ENCODE measurements at regions not wholly inside any gene's neighbourhood (a gene's known extent, or its start where the extent isn't known, plus 50 kb on each side); places are given as distances from the start of the nearest gene placed in this dataset.

DNA sequence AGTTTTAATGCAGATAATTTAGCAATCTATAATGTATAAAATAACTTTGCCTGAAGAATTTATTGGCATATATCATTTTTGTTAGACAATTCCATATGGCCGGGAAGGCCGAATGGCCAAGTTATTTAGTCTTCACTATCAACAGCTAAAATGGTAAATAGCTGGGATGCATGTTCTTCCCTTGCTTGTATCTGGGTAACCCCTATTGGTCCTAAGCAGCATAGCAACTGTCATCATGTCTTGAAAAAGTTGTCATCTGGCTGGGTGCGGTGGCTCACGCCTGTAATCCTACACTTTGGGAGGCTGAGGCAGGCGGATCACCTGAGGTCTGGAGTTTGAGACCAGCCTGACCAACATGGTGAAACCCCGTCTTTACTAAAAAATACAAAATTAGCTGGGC lies 340.0 kb upstream of the DPYD start:
- no peak for DNase-seq (ENCODE audit: low spot score)
- intact Hi-C loops (cut with DNase I) = no loop called here

DNA sequence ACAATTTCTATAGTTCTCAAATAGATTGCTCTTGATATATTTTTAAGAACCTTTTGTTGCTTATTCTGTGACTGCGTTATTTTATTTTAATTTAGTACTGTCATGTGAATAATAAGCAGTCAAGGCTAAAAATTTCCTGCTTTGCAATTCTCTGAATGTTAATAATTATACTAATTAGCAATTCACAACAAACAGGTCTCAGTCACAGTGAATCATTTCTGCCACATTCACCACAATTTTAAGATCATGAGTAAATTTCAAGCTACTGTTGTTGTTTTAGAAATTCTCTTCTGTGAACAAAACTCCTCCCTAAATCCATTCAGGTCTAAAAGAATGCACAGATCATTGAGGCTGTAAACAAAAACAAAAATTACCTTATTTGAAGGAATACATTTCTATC lies 339.6 kb upstream of the DPYD start:
- intact Hi-C loops (cut with DNase I) = no loop called here
- no peak for DNase-seq (ENCODE audit: low spot score)

DNA sequence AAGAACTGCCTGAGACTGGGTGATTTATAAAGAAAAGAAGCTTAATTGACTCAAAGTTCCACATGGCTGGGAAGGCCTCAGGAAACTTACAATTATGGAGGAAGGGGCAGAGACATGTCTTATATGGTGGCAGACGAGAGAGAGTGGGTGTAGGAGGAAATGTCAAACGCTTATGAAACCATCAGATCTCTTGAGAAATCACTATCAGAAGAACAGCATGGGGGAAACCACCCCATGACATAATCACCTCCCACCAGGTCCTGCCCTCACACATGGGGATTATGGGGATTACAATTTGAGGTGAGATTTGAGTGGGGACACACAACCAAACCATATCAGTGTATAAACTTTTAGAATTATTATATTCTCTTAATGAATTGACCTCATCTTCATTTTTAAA lies 335.9 kb upstream of the DPYD start:
- intact Hi-C loops (cut with DNase I) = no loop called here
- DNase-seq (ENCODE audit: low spot score) = no peak

DNA sequence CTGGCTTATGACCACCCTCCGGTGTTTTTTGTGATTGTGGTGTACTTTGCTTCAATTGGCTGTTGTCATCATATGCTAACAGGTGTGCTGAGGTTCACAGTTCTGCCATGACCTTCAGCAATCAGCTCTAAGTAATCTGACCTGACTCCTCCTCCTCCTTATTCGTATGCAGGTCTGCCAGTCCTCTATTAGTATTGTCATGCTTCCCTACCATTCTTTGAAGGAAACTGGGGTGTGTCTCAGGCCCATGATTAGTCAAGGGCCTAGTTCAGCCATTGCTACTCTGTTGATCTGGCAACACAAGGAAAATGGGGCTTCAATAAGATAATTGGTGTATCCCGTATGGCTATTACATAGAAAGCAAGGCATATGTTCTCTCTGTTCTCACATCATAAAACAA lies 332.3 kb upstream of the DPYD start:
- intact Hi-C loops (cut with DNase I) = no loop called here
- no peak for DNase-seq (ENCODE audit: low spot score)

DNA sequence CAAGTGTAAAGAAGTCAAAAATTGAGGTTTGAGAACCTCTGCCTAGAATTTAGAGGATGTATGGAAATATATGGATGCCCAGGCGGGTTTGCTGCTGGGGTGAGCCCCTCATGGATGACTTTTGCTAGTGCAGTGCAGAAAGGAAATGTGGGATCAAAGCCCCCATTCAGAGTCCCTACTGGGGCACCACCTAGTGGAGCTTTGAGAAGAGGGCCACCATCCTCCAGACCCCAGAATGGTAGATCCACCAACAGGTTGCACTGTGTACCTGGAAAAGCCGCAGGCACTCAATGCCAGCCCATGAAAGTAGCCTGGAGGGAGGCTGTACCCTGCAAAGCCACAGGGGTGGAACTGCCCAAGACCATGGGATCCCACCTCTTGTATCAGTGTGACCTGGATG lies 330.7 kb upstream of the DPYD start:
- intact Hi-C loops (cut with DNase I) = no loop called here
- no peak for DNase-seq (ENCODE audit: low spot score)

DNA sequence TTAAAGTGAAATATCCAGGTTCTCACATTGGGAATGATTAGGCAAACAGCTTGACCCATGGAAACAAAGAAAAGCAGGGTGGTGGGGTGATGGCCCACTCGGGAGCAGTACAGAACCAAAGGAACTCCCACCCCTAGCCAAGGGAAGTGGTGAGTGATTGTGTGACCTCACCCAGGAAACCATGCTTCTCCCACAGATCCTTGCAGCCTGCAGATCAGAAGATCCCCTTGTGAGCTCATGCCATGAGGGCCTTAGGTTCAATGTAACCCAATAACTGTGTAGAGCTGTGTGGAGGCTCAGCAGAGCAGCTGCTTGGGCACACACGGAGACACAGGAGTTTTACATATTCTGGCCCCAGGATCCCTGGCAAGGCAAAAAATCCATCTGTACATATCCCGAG lies 311.8 kb upstream of the DPYD start:
- intact Hi-C loops (cut with DNase I) = no loop called here
- no peak for DNase-seq (ENCODE audit: low spot score)

DNA sequence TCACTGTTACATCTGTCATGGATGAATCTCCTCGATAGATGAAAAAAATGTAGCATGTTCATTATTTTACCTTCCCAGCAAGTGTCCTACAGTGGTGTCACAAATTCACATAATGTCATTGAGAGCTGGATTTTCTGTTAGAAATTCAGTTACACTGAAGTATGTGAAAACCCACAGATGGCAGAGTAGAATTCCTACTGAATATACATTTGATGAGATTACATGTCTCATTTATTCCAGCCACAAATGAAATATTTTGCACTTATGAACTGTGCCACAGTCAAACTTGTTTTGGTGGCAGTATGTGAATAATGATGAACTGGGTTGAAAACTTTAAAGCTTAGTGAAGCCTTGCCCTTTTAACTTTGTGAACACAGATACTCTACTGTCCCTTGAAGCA lies 301.9 kb upstream of the DPYD start:
- intact Hi-C loops (cut with DNase I) = no loop called here

DNA sequence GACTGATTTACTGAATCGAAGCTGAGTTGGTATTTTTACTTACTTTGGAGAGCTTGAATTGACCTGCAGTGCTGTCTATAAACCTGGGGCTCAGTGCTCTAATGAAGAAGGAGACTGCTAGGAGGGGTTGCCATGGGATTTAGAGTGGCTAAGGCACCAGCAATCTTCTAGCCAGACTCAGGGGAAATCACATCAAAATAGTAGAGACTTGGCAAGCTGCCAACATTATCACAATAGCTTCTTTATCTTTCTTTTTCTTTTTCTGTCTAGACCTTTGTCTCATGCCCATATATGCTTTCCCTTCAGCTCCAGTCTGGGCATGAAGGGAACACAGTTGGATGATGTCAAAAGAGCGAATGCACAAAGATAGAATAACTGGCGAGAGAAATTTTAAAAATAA lies 301.1 kb upstream of the DPYD start:
- DNase-seq (ENCODE audit: low spot score) = no peak
- intact Hi-C loops (cut with DNase I) = no loop called here

More for the DNA sequence above, 301.9 kb upstream of the DPYD start:
- no peak for DNase-seq (ENCODE audit: low spot score)

DNA sequence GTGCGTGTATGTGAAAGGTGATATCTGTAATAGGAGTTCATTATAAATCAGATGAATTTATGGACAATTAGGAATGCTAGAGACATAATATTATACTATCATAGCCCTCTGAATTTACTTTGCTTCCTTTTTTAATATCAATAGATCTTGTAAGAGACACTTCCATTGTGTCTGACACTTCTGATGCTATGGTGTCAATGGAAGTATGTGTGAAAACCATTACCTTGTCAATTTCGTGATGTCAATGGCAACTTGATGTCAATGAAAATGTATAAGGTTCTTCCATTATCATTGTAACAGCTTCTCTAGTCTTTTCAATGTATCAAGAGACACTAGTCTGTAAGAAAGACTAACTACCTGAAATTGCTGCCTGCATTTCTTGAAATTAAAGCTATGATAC lies 296.8 kb upstream of the DPYD start:
- intact Hi-C loops (cut with DNase I) = no loop called here
- DNase-seq (ENCODE audit: low spot score) = no peak

DNA sequence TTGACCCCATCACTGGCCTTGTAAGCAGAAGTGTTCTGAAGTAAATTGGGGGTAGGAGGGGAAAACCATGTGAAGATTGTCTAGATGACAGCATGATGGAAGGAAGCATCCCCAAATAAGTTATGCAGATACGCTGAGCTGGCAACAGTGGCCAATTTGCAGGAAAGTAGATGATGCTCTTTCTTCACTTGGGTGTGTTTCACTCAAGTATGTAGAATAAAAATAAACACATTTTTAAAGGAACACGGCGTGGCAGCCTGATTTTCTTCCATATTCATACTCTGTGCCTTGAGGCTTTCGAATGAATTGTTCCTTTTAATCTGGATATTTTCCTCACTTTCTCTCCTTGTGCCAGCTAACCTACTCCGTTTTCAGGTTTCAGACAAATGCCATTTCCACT lies 295.5 kb upstream of the DPYD start:
- intact Hi-C loops (cut with DNase I) = no loop called here
- DNase-seq (ENCODE audit: low spot score) = no peak

DNA sequence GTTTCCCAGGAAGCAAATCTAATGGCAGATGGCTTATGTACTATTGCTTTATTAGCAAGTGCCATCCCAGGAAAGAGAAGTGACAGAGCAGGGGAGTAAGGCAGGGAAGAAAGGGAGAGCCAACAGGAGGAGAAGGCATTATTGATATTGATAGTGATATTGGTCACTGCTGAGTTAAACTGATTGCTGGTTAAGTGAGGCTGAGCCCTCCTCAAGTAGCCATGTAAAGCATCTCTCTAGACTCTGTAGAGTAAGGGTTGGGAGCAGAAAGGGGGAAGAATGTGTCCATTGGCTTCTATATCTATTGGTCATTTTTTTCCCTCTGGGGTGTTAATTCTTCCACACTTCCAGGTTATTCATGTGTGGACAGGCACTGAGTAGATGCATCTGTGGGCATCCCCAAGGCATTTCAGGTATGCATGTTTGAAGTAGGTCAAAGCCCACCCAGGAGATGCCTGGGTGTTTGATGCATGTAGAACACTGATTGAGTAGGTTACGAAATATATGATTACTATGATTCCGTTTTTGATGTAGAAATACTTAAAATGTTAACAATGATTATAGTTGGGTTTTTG lies 290.5 kb upstream of the DPYD start:
- intact Hi-C loops (cut with DNase I) = no loop called here
- DNase-seq (ENCODE audit: low spot score) = no peak

DNA sequence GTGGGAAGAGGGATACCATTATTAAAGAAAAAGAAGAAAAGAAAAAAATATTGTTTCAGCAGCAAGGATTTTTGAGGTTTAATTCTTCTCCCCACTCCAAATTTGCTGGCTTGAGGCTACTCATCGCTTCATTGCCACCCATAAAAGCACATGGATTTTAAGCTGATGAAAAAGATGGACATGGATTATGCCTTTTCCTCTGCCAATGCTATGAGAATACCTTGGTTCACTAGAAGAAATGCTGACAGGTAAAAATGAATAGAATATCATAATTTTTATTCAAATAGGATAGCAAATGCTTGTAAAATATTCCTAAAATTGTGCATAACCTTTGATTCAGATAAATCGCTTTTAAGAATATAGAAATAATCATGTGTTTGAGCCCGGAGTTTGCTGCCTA lies 289.7 kb upstream of the DPYD start:
- no peak for DNase-seq (ENCODE audit: low spot score)
- intact Hi-C loops (cut with DNase I) = no loop called here

DNA sequence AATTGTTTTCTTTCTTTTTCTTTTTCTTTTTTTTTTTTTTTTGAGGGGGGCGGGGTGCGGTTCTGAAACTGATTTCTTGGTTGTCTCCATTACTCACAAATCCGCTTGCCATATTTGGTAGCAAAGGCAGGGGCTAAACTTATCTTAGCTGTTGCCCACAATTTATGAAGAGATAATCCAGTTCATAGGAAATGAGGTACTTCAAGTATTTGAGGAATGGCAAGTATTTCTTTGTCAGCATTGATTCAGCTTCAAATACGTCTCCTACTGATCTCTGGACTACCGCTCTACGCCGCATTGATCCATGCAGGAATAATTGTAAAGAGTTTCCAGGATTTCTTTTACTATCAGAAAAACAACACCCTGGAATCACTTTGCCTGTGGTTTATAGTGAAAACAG lies 289.2 kb upstream of the DPYD start:
- intact Hi-C loops (cut with DNase I) = no loop called here
- no peak for DNase-seq (ENCODE audit: low spot score)

DNA sequence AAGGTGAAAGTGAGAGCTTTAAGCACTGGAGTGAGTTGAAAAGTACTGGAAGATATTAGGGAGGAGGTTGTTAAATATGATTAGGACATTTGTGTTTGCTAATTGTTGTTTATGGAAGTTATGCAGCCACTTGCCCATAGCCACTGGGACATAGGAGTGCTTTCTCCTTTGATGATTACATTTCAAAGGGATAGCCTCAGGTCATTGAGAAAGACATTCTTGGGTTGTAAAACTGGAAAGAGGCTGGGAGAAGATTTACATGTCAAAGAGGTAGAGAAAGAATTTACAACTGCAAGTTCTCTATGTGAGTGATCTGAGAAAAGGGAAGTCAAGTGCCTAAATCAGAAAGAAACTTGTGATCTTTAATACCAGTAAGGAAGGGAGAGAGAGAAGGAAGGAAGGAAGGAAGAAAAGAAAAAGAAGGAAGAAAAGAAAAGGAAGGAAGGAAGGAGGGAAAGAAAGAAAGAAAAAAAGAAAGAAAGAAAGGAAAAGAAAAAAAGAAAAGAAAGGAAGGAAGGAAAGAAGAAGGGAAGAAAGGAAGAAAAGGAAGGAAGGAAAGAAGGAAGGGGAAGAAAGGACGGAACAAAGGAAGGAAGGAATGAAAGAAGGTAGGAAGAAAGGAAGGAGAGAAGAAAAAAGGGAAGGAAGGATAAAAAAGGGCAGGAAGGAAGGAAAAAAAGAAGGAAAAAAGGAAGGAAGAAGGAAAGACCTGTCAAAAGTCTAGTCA lies 284.6 kb upstream of the DPYD start:
- intact Hi-C loops (cut with DNase I) = no loop called here
- no peak for DNase-seq (ENCODE audit: low spot score)

DNA sequence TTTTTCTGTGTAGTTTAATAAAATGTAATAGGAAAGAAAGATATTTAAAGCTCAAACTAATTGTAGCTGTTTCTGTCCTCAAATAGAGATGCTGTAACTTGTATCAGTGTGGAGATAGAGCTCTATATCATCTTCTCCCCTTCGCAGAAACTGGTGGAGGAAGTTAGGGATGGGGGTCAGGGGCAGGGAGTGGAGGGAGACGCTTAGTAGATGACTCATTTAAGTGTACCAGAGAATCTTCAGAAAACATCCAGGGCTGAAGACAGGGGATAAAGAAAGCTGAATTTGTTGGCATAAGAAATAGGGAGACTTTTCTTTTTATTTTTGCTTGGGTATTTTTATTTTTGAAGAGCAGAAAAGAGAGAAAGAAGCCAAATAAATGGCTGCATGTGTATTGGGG lies 282.6 kb upstream of the DPYD start:
- DNase-seq (ENCODE audit: low spot score) = no peak
- intact Hi-C loops (cut with DNase I) = no loop called here

DNA sequence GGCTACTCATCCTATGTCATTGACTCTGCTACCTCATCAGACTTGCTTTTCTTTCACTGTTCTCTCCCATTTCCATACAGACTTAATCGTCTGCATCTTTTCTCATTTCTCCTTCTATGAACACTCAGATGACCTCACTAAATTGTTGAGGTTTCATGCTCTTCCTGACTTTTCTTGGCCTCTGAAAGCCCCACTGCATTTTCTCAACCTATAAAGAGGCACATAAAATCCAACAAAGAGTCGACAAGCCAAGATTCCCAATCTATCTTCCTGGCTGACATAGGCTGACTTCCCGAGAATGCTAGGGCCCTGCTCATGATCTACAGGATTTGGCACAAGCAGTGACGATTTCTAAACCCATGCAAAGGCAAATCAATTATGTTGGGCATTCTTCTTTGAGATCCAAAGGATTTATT lies 280.8 kb upstream of the DPYD start:
- no peak for DNase-seq (ENCODE audit: low spot score)
- intact Hi-C loops (cut with DNase I) = no loop called here

DNA sequence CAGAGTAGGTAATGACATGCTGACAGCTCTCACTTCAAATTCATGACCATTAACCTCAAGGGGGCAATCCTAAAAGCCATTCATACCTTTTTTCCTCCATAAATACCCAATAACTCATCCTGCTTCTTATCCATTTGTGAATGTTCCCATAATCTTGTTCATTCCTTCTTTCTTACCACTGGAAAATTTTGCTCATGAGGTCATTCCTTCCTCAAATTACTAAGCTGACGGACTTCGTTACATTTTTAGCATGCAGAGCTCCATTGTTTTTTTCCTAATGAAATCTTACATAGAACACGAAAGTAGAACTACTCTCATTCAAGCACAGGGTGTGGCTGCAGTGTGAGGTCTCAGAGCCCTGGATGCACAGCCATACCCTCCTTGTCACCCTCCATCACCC lies 276.5 kb upstream of the DPYD start:
- intact Hi-C loops (cut with DNase I) = no loop called here
- DNase-seq (ENCODE audit: low spot score) = no peak

DNA sequence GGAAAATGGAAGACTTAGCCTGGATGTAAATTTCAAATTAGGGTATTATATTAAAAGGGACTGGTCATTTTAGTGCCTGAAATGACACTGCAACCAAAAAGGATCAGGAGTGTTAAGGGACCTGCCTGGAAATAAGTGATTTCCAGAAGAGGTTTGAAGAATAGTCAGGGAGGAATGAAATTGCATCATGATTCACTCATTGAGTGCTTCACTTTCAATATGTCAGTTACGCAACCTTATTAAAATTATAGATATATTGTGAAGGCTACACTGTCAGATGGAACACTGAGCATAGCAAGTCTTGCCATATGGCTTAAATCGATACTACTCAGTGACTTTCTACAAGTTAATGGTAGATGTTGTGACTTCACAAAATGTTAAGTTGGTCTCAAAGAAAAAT lies 275.2 kb upstream of the DPYD start:
- intact Hi-C loops (cut with DNase I) = no loop called here
- DNase-seq (ENCODE audit: low spot score) = no peak

DNA sequence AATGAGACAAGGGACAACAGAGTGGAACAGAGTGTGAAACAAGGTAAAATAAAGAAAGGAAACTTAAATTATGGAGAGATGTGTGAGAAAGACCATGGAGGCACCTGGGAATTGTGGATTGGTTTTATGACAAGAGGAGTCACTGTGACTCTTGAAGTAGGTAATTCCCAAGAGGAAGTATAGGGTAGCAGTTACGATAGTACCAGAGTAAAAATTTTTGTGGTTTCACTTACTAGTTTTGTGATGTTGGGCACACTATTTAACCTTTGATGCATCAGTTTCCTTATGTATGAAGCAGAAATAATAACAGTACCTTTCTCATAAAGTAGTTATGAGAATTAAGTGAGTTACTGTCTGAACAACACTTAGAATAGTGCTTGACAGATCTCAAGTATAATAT lies 267.9 kb upstream of the DPYD start:
- intact Hi-C loops (cut with DNase I) = no loop called here
- DNase-seq (ENCODE audit: low spot score) = no peak

DNA sequence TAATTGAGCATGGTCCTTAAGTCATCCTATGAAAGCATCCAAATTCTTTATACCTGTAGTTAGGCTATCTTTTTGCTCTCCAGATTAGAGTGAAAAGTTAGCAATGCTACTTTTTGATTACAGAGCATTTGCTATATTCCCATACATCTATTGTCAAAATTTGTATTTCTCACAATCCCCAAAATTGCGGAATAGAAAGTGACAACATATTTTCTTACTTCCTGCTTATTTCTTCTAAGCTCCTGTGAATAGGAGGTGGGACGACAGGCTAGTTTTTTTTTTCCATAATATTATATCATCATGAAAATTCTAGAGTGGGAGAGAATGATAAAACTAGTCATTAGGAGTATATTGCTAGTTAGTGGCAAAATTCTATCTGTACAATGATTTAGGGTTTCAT lies 264.0 kb upstream of the DPYD start:
- DNase-seq (ENCODE audit: low spot score) = no peak
- intact Hi-C loops (cut with DNase I) = no loop called here

DNA sequence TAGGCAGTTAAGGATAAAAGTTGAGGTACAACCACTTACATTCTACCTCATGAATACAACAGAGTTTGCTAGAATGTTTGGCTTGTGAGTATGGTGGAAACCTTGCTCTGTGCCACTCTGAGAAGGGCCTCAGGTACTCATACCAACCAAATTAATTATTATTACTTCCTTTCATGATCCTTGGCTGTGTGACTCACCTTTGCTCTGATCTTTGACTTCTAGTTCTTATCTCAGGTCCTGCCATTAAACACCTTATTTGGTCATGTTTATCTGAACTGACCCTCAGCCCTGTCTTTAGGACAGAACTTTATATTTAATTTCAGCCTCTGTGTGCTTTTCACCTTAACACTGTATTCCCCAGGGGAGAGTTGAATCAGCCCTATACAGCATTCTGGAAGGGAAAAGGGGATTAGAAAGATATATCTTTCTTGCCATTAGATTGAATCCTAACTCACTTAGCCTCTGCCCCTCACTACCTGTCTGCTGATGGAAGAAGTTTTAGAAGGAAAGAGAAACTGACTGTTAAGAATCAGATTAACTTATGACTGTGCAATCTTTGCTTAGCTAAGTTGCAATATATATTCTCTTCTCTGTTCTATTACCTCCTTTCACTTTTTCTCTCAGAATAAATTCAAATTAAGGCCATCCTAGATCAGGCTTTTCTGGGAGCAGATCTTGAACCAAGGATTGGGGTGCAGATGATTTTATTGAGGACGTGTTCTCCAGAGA lies 260.4 kb upstream of the DPYD start:
- intact Hi-C loops (cut with DNase I) = no loop called here
- no peak for DNase-seq (ENCODE audit: low spot score)

Measured in cardiac septum (tissue), 1 donor.